ENCODE measurements at regions not wholly inside any gene's neighbourhood (a gene's known extent, or its start where the extent isn't known, plus 50 kb on each side); places are given as distances from the start of the nearest gene placed in this dataset.

DNA sequence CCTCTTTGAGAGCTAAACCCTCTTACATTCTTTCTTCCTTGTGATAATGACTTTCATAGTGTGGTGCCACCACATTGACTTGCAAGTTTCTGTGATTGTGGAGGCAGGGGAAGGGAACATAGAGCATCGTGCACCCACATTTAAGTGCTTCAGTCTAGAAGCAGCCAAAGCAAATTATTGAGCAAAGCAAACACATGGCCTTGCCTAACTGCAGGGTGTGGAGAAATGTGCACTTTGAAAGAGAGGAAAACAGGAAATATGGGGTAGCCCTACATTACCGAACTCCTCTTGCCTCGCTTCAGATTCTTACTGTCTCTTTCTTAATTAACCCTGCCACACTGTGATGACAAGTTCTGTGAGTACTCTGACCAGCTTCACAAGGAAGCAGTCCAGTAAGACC is 814.6 kb downstream of the SLC4A3 start:
- no peaks in the 10 kb centered on the region for H3K4me1 ChIP-seq (replicated peaks in 1 of 2)
- 77 to 94% (median 83%) methylated on average over 3 of the region's 3 CpGs for WGBS, 4 donors
- TF ChIP-seq, protein P1, sequence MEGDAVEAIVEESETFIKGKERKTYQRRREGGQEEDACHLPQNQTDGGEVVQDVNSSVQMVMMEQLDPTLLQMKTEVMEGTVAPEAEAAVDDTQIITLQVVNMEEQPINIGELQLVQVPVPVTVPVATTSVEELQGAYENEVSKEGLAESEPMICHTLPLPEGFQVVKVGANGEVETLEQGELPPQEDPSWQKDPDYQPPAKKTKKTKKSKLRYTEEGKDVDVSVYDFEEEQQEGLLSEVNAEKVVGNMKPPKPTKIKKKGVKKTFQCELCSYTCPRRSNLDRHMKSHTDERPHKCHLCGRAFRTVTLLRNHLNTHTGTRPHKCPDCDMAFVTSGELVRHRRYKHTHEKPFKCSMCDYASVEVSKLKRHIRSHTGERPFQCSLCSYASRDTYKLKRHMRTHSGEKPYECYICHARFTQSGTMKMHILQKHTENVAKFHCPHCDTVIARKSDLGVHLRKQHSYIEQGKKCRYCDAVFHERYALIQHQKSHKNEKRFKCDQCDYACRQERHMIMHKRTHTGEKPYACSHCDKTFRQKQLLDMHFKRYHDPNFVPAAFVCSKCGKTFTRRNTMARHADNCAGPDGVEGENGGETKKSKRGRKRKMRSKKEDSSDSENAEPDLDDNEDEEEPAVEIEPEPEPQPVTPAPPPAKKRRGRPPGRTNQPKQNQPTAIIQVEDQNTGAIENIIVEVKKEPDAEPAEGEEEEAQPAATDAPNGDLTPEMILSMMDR (IDR thresholded peaks at IDR 0.05), result no peak
- TF ChIP-seq POLR2A (IDR thresholded peaks at IDR 0.05), result no peak
- H3K36me3 ChIP-seq (replicated peaks in 1 of 2), result no peaks in the 10 kb centered on the region
- H3K9me3 ChIP-seq (replicated peaks in 1 of 3), result no peaks in the 10 kb centered on the region
- no peak overlapping the region for H3K4me3 ChIP-seq
- H3K27me3 ChIP-seq, result no peaks in the 10 kb centered on the region
- no peak overlapping the region for H3K27ac ChIP-seq
- no peak for DNase-seq
- intact Hi-C loops (cut with DNase I), result no loop called here

DNA sequence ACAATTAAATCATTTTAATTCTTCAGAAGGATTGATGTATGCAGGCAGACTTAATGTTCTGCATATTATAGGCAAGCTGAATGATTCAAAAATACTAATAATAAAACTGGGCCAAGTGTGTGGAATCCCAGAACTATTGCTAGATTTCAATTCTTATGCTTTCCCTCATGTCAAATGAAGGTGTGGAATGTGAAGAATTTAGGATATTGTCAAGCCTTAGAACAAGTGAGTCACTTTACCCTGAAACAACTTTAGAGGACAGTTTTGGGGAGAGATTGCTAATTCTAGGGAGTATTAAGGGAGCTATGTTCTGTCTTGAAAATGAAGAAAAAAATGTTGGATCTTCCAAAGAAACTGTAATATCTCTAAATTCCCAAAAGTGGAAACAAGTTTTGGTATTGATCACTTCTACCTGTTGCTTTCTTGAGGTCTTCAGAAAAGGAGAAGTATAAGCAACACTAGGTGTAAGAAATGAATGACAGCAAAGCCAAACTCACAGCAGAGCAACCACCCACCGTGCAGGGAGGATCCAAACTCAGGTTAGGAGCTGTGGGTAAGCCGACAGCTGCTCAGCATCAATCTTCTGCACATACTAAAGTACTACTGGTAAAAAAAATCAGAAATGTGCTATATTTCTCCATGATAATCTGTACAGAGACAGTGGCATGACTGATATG is 818.1 kb downstream of the SLC4A3 start:
- Histone ChIP-seq H3K36me3 (replicated peaks in 1 of 2) (no peaks in the 10 kb centered on the region), H3K4me1 (replicated peaks in 1 of 2) (no peaks in the 10 kb centered on the region), H3K27me3 (no peaks in the 10 kb centered on the region), H3K9me3 (replicated peaks in 1 of 3) (no peaks in the 10 kb centered on the region), H3K4me3 (no peak overlapping the region), H3K27ac (no peak overlapping the region)
- 56 to 91% (median 72%) methylated on average over 2 of the region's 2 CpGs for WGBS, 4 donors
- no peak for TF ChIP-seq POLR2A (IDR thresholded peaks at IDR 0.05)
- TF ChIP-seq, protein P1 (IDR thresholded peaks at IDR 0.05), result no peak
- no peak for DNase-seq
- intact Hi-C loops (cut with DNase I), result no loop called here

DNA sequence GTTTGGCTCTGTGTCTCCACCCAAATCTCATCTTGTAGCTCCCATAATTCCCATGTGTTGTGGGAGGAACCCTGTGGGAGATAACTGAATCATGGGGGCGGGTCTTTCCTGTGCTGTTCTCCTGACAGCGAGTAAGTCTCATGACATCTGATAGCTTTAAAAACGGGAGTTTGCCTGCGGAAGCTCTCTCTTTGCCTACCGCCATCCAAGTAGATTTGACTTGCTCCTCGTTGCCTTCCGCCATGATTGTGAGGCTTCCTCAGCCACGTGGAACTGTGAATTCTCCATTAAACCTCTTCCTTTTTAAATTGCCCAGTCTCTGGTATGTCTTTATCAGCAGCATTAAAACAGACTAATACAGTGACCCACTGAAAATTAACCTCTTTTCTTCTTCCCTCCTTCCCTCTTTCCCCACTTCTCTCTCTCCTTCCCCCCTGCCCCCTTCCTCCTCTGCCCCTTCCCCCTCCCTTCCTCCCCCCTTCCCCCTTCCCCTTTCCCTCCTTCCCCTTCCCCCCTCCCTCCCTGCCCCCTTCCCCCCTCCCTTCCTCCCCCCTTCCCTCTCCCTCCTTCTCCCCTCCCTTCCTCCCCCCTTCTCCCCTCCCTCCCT is 818.8 kb downstream of the SLC4A3 start:
- TF ChIP-seq POLR2A (IDR thresholded peaks at IDR 0.05), result no peak
- TF ChIP-seq, protein P1 (IDR thresholded peaks at IDR 0.05), result no peak
- no peaks in the 10 kb centered on the region for H3K4me1 ChIP-seq (replicated peaks in 1 of 2)
- no peaks in the 10 kb centered on the region for H3K9me3 ChIP-seq (replicated peaks in 1 of 3)
- intact Hi-C loops (cut with DNase I), result no loop called here
- no peaks in the 10 kb centered on the region for H3K36me3 ChIP-seq (replicated peaks in 1 of 2)
- DNase-seq, result no peak
- no peaks in the 10 kb centered on the region for H3K27me3 ChIP-seq
- WGBS, 4 donors, result 80 to 87% (median 83%) methylated on average over 8 of the region's 8 CpGs
- no peak overlapping the region for H3K4me3 ChIP-seq
- no peak overlapping the region for H3K27ac ChIP-seq

DNA sequence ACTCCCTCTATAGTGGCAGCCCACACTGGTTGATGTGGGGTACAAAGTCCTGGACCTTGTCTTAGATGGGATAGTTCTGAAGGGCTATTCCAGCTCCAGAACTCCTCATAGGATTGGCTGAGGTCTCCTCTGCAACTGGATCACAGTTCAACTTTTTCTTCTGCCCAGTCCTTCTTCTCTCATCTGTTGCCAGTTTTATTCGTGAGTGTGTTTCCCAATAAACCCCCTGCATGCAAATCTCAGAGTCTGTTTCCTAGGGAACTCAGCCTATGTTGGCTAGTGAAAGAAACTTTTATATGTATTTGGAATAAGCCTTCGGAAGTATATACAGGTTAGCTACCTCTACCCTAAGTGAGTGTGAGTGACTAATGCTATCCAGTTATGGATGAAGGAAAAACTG is 823.4 kb downstream of the SLC4A3 start:
- WGBS, 4 donors, result 66 to 76% (median 71%) methylated on average over 2 of the region's 2 CpGs
- no peaks in the 10 kb centered on the region for H3K9me3 ChIP-seq (replicated peaks in 1 of 3)
- DNase-seq, result no peak
- H3K27me3 ChIP-seq, result no peaks in the 10 kb centered on the region
- TF ChIP-seq POLR2A (IDR thresholded peaks at IDR 0.05), result no peak
- TF ChIP-seq, protein P1 (IDR thresholded peaks at IDR 0.05), result no peak
- no peak overlapping the region for H3K4me3 ChIP-seq
- H3K36me3 ChIP-seq (replicated peaks in 1 of 2), result no peaks in the 10 kb centered on the region
- intact Hi-C loops (cut with DNase I), result no loop called here
- no peaks in the 10 kb centered on the region for H3K4me1 ChIP-seq (replicated peaks in 1 of 2)
- no peak overlapping the region for H3K27ac ChIP-seq
